ENCODE measurements at regions not wholly inside any gene's neighbourhood (a gene's known extent, or its start where the extent isn't known, plus 50 kb on each side); places are given as distances from the start of the nearest gene placed in this dataset.

- TF ChIP-seq EP300 (IDR thresholded peaks at IDR 0.05): no peak
- TF ChIP-seq CTCF (IDR thresholded peaks at IDR 0.05): no peak
Observed at GRCh38 chr4:125956276-125956675, 641.5 kb downstream of the FAT4 start.
